Right lobe of liver (tissue), 6 donors: ENCODE measurements at regions not wholly inside any gene's neighbourhood (a gene's known extent, or its start where the extent isn't known, plus 50 kb on each side); places are given as distances from the start of the nearest gene placed in this dataset.
"Not testable (repeated sequence)": the region's sequence is repeated elsewhere in the genome, so short reads cannot be mapped to it uniquely, and the experiment has no call there.

ENCODE experiments used
- ATAC-seq, 4 donors: fragments of 200-7000 bp; cut with Tn5 transposase; one replicate each; pipeline ENCODE4 v1.9.1; 2020; ENCODE audit warnings: mild to moderate bottlenecking in 4 of 4, moderate library complexity in 4 of 4
- DNase-seq, 3 donors: peaks; one replicate each; pipeline ENCODE4 v3.0.0-alpha.2; 2020
- H3K27ac ChIP-seq, 3 donors: fragments of 200-600 bp; one replicate each; pipeline ENCODE4 v1.8.0; 2022
- H3K27me3 ChIP-seq, 2 donors: fragments of 200-600 bp; one replicate each; pipeline ENCODE4 v1.8.0; 2022
- H3K36me3 ChIP-seq, 4 donors: fragments of 200-600 bp; sonication (generic) in 1 of 4; one replicate each; pipeline versions ENCODE4 v1.5.1 to v1.8.0; 2017 to 2022; ENCODE audit warnings: control low read depth in 1 of 4
- H3K4me1 ChIP-seq, 4 donors: fragments of 200-600 bp; sonication (generic) in 1 of 4; one replicate each; pipeline versions ENCODE4 v1.5.1 to v1.8.0; 2017 to 2022; ENCODE audit warnings: control low read depth in 1 of 4
- H3K4me3 ChIP-seq, 3 donors: fragments of 200-600 bp; one replicate each; pipeline ENCODE4 v1.8.0; 2022
- H3K9me3 ChIP-seq, 4 donors: fragments of 200-600 bp; sonication (generic) in 1 of 4; one replicate each; pipeline versions ENCODE4 v1.5.1 to v1.8.0; 2017 to 2022; ENCODE audit warnings: control low read depth in 1 of 4
- POLR2A ChIP-seq: fragments of 450-650 bp; IDR thresholded peaks from one replicate; pipeline ENCODE4 v1.6.1; 2017; ENCODE audit warnings: antibody characterized with exemption, mild to moderate bottlenecking
- WGBS: methylation state at CpG from one replicate; pipeline ENCODE4 v1.1.6; 2018; ENCODE audit warnings: low coverage, low lambda C conversion rate; ENCODE audit not compliant: insufficient coverage; ENCODE audit errors: missing lambda C conversion rate; 5-methylcytosine and 5-hydroxymethylcytosine counted together
- intact Hi-C, 2 donors: fragments of 100-400 bp; cut with DNase I; formaldehyde crosslinking; loops; one replicate each; pipeline versions ENCODE4 v1.11.2 to v1.14.1; 2022
- TF ChIP-seq, protein P1 (sequence below), 4 donors: fragments of 200-600 bp in 3 of 4; fragments of 450-650 bp in 1 of 4; IDR thresholded peaks; one replicate each; pipeline versions ENCODE4 v1.5.1 to v1.8.0; 2016 to 2022; ENCODE audit warnings: antibody characterized with exemption in 4 of 4, mild to moderate bottlenecking in 2 of 4
- donor health status: DM: no; HTN: yes; CAD: no.
- donor health status: DM: no; HTN: no; CAD: no.
- donor health status: DM: no; HTN: no; CAD: no.
- donor health status: DM: no; HTN: yes; CAD: no.
- donor health status: DM: no; HTN: yes; CAD: no.

GRCh38 chr2:192498747-192499146, 304.0 kb upstream of the TMEFF2 start:
- 70% methylated on average over 6 of the region's 11 CpGs for WGBS
- DNase-seq (no peak), ATAC-seq (no peak)
- Histone ChIP-seq H3K9me3 (no peaks in the 10 kb centered on the region), H3K4me1 (no peaks in the 10 kb centered on the region), H3K27me3 (no peaks in the 10 kb centered on the region), H3K27ac (no peak overlapping the region), H3K4me3 (no peak overlapping the region), H3K36me3 (no peaks in the 10 kb centered on the region)
- intact Hi-C loops, result no loop called here
- TF ChIP-seq, protein P1, sequence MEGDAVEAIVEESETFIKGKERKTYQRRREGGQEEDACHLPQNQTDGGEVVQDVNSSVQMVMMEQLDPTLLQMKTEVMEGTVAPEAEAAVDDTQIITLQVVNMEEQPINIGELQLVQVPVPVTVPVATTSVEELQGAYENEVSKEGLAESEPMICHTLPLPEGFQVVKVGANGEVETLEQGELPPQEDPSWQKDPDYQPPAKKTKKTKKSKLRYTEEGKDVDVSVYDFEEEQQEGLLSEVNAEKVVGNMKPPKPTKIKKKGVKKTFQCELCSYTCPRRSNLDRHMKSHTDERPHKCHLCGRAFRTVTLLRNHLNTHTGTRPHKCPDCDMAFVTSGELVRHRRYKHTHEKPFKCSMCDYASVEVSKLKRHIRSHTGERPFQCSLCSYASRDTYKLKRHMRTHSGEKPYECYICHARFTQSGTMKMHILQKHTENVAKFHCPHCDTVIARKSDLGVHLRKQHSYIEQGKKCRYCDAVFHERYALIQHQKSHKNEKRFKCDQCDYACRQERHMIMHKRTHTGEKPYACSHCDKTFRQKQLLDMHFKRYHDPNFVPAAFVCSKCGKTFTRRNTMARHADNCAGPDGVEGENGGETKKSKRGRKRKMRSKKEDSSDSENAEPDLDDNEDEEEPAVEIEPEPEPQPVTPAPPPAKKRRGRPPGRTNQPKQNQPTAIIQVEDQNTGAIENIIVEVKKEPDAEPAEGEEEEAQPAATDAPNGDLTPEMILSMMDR (IDR thresholded peaks at IDR 0.05), result no peak
- TF ChIP-seq POLR2A, result no peak

DNA sequence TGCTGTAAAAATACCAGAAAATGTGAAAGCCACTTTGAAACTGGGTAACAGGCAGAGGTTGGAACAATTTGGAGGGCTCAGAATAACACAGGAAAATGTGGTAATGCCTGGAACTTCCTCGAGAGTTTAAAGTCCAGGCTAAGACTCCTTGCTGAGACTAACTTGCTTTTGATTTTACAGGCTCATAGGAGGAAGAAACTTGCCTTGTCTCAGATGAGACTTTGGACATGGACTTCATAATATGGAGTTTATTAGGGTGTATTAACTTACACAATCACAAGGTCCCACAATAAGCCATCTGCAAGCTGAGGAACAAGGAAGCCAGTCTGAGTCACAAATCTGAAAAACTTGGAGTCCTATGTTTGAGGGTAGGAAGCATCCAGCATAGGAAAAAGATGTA, 293.4 kb upstream of the TMEFF2 start:
- H3K9me3 ChIP-seq, H3K27ac ChIP-seq, H3K4me3 ChIP-seq, DNase-seq, H3K27me3 ChIP-seq, H3K4me1 ChIP-seq, ATAC-seq, intact Hi-C loops, H3K36me3 ChIP-seq: not testable (repeated sequence)
- WGBS, result 12% methylated on average over 1 of the region's 1 CpG

DNA sequence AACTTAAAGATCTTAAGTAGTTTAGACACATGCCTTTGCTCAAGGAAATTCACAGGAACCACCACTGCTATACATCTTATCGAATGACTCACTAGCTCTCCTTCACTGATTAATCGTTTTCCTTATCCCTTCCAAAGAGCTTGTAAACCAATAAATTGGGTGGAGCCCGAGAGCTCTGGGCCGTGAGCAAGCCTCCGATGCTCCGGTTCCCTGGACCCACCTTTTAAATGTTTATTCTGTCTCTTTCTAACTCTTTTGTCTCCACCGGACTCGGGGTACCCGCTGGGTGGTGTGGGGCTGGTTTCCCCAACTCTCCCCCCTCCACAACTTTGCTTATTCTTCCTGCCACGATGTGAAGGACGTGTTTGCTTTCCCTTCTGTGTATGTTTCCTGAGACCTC, 292.9 kb upstream of the TMEFF2 start:
- DNase-seq (no peak), ATAC-seq (no peak)
- no peak for TF ChIP-seq POLR2A
- TF ChIP-seq, protein P1 (IDR thresholded peaks at IDR 0.05), result no peak
- Histone ChIP-seq H3K27ac (no peak overlapping the region), H3K9me3 (no peaks in the 10 kb centered on the region), H3K36me3 (no peaks in the 10 kb centered on the region), H3K4me1 (no peaks in the 10 kb centered on the region), H3K4me3 (no peak overlapping the region), H3K27me3 (no peaks in the 10 kb centered on the region)
- 56% methylated on average over 10 of the region's 11 CpGs for whole genome bisulfite sequencing
- intact Hi-C loops, result no loop called here

- intact Hi-C loops, result no loop called here
- no peaks in the 10 kb centered on the region for H3K27me3 ChIP-seq
- ATAC-seq (no peak), DNase-seq (no peak)
- no peak overlapping the region for H3K27ac ChIP-seq
- no peak overlapping the region for H3K4me3 ChIP-seq
- H3K9me3 ChIP-seq, result no peaks in the 10 kb centered on the region
- TF ChIP-seq, protein P1 (IDR thresholded peaks at IDR 0.05), result no peak
- no peak for TF ChIP-seq POLR2A
- no peaks in the 10 kb centered on the region for H3K4me1 ChIP-seq
- 43% methylated on average over 1 of the region's 1 CpG for WGBS
- no peaks in the 10 kb centered on the region for H3K36me3 ChIP-seq
Measured at GRCh38 chr2:192484903-192485302, 290.2 kb upstream of the TMEFF2 start.

DNA sequence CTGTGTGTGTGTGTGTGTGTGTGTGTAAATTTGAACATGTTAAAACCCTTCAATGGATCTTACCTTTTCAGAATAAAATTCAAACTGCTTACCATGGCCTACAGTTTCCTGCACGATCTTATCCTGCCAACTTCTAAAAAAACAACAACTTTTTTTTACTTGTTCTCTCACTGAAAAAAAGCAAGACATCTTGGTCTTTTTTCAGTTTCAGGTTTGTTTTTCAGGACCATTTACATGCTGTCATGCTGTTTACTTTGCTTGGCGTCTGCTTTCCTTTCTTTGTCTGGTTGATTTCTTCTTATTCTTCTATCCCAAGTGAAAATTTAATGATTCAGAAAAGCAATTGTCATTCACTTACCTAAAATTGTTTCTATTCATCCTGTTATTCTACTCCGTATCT, 286.3 kb upstream of the TMEFF2 start:
- no peak for DNase-seq
- intact Hi-C loops, result no loop called here
- ATAC-seq, result no peak

More for the DNA sequence above, 286.3 kb upstream of the TMEFF2 start:
- WGBS, result 66% methylated on average over 3 of the region's 3 CpGs
- no peaks in the 10 kb centered on the region for H3K4me1 ChIP-seq
- no peaks in the 10 kb centered on the region for H3K27me3 ChIP-seq
- H3K27ac ChIP-seq, result no peak overlapping the region
- TF ChIP-seq POLR2A, result no peak
- TF ChIP-seq, protein P1 (IDR thresholded peaks at IDR 0.05), result no peak
- H3K36me3 ChIP-seq, result no peaks in the 10 kb centered on the region
- no peaks in the 10 kb centered on the region for H3K9me3 ChIP-seq
- H3K4me3 ChIP-seq, result no peak overlapping the region
